ENCODE measurements at regions not wholly inside any gene's neighbourhood (a gene's known extent, or its start where the extent isn't known, plus 50 kb on each side); places are given as distances from the start of the nearest gene placed in this dataset.
"Not testable (repeated sequence)": the region's sequence is repeated elsewhere in the genome, so short reads cannot be mapped to it uniquely, and the experiment has no call there.

DNA sequence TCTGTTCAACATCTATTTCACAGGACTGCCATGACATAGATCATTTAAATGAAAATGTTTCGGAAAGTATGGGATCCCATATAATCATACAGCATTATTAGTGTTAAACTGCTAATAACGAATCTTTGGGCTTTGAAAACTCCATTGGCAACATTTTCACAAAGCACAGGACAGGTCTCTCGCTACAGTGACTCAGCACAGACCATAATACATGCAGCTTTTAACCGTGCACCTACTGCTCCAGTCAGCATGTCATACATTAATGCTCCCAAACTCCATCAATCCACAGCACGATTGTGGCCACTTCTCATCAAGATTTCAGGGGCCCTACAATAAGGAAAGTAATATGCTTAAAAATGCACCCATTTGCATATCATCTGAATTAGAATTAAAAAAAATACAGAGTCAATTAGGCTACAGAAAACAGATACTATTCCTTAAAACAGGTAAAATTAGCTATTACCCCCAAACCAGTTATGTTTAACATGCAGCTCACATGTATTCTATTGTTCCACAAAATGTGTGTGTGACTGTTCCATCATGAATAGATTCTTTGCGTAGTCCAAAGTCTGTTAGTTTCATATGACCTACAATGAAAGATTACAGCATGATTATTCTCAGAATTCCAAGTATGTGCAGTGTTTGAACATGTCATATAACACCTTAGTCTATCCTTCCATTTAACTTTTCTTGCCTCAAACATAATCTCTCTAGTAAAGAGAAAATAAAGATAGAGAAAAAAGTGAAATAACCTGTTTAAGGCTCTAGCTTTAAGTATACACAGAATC is 141.6 kb upstream of the EFCAB3 start:
- not testable (repeated sequence) for TF ChIP-seq BHLHE40 (IDR thresholded peaks at IDR 0.05; ENCODE audit: borderline replicate concordance); TARDBP (IDR thresholded peaks at IDR 0.05); FOXM1 (IDR thresholded peaks at IDR 0.05; ENCODE audit: borderline replicate concordance); ARNT (IDR thresholded peaks at IDR 0.05); L3MBTL2 (conservative IDR thresholded peaks at IDR 0.05); ELF4 (IDR thresholded peaks at IDR 0.05); SUZ12 (IDR thresholded peaks at IDR 0.05); CTBP1 (IDR thresholded peaks at IDR 0.05; ENCODE audit: borderline replicate concordance); NFRKB (IDR thresholded peaks at IDR 0.05); SP1 (IDR thresholded peaks at IDR 0.05); ZNF384 (IDR thresholded peaks at IDR 0.05)
